ENCODE measurements at regions not wholly inside any gene's neighbourhood (a gene's known extent, or its start where the extent isn't known, plus 50 kb on each side); places are given as distances from the start of the nearest gene placed in this dataset.
"Not testable (repeated sequence)": the region's sequence is repeated elsewhere in the genome, so short reads cannot be mapped to it uniquely, and the experiment has no call there.

GRCh38 chr14:81960781-81961180, 427.1 kb upstream of the SEL1L start:
- no peak for DNase-seq

DNA sequence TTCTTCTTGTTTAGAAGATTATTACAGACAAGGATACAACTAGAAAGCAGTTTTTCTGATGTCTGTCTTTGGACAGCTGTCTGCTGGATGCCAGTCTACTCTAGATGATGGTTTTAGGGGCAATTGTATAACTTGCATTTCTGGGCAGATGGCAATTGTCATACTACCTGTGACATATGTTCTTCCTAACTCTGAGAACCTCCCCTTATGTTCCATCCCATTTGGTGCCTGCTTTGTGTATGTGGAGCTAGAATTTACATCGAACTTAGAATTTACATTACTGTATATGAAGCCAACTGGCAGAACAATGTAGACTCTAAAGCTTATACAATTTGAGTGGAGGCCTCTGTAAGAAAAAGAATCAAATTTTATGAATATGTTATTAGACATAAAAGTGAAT, 430.2 kb upstream of the SEL1L start:
- DNase-seq, result no peak

DNA sequence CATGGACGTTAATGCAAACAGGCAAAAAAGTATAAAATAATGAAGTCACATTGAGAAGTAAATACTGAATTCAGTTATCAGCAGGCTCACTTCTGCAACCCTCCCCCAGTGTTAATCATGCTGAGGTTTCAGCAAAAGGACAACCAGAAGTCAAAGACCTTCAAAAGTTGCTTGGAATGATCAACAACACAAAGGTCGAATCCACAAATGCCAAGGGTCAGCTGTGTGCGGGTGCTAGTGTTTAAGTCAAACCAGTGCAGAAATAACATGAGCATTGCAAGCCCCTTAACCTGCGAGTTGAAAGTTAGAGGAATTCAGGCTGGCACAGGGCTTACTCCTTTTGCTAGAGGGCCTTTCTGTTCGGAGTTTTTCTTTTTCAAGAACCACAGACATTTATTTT, 436.7 kb upstream of the SEL1L start:
- no peak for DNase-seq

DNA sequence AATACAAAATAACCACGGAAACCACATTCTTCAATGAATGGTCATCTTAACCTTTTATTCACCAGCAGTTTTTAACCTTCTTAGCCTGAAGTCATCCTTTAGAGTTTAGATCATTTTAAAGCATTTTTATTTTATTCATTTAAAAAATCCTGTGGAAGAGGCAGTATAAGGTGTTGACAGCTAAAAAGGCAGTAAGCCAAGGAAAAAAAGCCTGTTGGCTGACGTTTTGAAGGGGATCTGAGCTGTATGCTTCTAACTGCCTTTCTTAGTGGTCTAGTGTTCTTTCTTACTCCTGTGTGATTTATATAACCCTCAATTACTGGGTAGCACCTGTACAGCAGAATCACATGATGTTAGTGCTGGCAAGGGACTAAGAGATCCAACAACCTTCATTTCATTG, 438.3 kb upstream of the SEL1L start:
- no peak for DNase-seq

DNA sequence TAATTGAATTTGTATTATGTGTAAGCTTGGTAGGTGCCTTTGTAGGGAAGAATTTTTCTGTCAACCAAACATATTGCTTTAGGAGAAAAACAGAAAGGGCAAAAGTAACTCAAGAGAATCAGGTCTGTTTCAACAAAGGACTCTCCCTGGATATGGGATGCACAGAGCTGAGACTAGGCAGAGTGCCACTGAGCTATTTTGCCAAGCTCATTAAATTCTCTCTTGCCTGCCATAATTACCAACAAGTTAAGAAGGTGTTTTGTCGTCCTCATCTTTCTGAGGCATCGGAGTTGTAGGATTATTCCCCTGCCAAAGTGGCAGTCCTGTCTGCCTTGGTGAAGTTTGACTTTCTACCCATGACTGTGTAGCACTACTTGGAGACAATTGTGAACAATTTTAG, 438.9 kb upstream of the SEL1L start:
- DNase-seq, result no peak

- DNase-seq, result no peak
Observed at GRCh38 chr14:81974543-81974942, 440.9 kb upstream of the SEL1L start.

- DNase-seq, result no peak
Observed at GRCh38 chr14:81980601-81981306, 447.1 kb upstream of the SEL1L start.

DNA sequence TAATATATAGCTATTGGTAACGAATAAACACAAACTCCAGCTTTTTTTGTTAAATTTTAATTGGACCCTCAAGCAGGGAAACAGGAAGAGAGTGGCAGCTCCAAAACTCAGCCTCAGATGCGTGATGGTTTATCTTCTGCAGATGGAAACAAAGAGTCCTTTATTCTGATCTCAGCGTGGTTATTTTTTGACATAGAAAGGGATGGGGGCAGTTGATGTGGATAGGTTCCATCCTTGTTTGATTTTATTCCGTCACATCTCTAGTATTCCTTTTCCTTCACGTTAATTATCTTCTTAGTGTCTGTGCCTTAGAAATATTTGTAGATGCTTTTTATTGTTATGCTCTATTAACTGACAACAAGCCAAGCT, 447.6 kb upstream of the SEL1L start:
- DNase-seq, result no peak

DNA sequence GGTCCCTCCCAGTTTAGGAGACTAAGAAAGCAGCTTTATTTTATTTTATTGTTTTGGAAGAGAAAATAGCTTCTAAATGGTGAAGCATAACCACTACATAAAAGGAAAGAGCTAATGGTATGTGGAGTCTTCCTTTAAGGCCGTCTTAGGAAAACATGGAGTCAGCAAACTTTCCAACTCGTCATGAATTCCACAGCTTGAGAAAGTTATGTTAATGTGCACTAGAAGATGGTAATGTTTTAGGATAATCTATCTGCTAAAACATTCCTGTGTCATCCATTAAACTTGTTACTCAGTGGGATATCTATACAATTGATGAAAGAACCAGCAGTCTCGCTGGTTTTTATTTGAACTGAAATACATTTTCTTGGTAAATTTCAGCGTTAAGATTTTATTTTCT, 448.4 kb upstream of the SEL1L start:
- no peak for DNase-seq

DNA sequence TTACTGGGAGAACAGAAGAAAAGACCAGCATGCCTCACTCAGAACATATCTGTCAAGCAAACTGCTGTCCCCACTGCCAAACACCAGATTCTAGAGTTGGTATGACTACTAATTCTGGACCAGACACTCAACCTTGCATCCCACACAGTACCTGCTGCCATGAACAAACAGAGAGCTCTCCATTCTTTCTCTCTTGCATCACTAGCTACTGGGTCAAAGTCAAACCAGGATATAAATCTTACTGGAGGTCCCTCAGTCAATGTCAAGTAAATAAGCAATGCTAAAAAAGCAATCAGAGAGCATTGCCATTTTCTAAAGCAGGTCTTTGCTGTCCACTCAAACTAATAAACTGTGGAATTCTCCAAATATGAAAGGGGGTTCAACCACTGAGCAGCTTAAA, 452.4 kb upstream of the SEL1L start:
- no peak for DNase-seq

- no peak for DNase-seq
Observed at GRCh38 chr14:81989211-81989610, 455.6 kb upstream of the SEL1L start.

- DNase-seq, result peak; percentile 78
Observed at GRCh38 chr14:81990312-81990761, 456.7 kb upstream of the SEL1L start.

DNA sequence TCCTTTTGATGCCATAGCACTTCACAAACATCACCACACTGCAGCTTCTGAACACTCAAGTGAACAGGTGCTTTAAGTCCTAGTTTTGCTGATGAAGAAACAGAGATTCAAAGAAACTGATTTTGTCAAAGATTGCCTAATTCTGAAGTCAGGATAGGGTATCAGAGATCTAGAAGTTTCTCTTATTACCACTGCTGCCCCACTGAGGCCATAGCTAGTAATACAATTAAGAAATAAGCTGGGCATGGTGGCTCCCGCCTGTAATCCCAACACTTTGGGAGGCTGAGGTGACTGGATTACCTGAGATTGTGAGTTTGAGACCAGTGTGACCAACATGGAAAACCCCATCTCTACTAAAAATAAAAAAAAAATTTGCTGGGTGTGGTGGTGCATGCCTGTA, 458.3 kb upstream of the SEL1L start:
- DNase-seq, result no peak

DNA sequence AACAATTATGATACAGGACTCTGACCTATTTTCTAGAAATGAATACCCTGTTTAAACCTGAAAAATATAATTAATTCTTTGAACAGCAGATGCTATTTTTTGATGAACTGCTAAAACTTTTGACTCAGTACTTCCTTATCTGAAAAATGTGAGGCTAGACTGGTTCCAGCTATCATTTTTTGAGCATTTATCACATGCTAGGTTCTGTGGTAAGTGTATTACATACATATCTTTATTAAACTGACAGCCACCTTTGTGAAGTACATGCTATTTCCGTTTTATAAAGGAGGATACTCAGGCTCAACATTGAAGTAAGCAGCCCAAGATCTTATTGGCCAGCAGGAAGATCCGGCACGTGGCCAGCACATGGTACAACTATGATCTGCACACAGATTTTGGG, 459.8 kb upstream of the SEL1L start:
- DNase-seq, result no peak

DNA sequence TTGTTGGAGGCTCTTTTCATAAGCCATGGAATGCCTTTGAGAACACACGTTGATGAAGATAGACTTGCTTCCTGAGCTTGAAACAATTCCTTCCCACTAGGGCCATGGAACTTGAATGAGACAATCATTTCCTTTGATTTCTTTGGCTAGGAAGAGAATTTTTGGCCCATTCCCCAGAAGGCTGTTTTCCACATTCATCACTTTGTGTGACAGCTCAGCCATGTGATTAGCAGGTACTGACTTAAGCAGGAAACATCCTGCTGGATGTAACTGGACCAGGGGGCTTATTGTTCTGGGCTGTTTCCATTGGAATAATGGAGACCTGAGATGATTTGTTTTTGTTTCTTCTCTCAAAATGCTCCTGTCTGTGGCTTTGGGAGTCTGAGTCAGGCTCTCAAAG, 469.8 kb upstream of the SEL1L start:
- no peak for DNase-seq

DNA sequence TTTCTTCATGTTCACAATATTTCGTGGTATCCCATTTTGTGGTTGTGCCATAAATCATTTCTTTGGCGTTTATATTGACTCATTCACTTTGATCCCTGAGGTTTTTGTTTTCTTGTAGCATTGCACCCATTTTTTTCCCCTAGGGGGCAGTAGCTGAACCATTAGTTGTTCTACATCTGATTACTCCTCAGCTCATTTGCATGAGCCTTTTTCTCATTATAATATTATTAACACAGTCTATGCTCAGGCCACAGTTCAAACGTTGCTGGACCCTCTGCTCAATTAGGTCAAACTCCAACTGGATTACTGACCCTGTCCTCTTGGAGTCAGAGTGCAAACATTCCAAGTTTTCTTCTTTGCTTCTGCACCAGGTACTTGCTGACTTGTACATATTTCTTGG, 475.4 kb upstream of the SEL1L start:
- no peak for DNase-seq

GRCh38 chr14:82009993-82010392, 476.3 kb upstream of the SEL1L start:
- DNase-seq, result no peak

- DNase-seq, result no peak
Observed at GRCh38 chr14:82011460-82011859, 477.8 kb upstream of the SEL1L start.

GRCh38 chr14:82029038-82029437, 495.4 kb upstream of the SEL1L start:
- DNase-seq, result no peak

GRCh38 chr14:82035397-82035796, 501.7 kb upstream of the SEL1L start:
- DNase-seq, result no peak

DNA sequence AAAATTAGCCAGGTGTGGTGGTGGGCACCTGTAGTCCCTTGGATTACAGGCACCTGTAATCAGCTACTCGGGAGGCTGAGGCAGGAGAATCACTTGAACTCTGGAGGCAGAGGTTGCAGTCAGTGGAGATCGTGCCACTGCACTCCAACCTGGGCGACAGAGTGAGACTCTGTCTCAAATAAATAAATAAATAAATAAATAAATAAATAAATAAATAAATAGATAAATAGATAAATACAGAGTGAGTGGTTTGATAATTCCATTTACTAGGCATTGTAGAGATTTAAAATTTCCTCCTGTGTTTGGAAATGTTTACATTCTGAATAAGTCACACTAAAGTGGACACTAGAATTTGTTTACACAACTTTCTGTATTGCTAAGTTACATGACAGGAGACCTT, 504.4 kb upstream of the SEL1L start:
- DNase-seq, result not testable (repeated sequence)

GRCh38 chr14:82045339-82045738, 511.7 kb upstream of the SEL1L start:
- no peak for DNase-seq

DNA sequence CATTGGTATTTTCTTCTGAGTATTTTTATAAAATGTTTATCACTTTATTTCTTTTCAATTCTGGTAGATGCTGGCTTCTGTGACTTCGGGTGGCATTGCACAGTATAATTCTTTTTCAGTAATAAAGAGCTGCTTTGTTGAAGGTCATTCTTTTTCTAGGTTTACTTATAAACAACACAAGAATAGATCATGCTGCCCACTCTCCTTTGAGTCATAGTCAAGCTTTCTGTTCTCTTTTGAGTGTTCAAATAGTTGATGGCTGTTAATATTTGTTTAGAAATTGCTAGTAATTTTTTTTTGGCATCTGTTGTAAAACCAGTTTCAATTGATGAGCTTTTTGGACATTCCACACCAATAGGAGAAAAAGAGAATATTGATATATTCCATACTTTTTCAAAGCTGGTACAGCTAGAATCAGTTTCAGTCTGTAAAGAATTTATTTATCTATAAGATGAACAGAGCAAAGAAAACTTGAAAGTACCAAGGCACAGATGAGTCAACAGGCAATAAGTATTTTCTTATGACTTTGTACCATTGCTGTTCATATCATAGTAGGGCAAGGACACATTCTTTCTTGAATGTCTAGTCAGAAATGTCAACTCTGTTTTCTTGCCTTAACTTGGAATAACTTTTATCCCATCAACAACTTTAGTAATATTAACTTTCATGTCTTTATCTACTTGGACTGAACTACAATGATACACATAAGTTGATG, 513.0 kb upstream of the SEL1L start:
- DNase-seq, result no peak

Measured in left kidney (tissue), 1 donor.